ENCODE measurements at regions not wholly inside any gene's neighbourhood (a gene's known extent, or its start where the extent isn't known, plus 50 kb on each side); places are given as distances from the start of the nearest gene placed in this dataset.

DNA sequence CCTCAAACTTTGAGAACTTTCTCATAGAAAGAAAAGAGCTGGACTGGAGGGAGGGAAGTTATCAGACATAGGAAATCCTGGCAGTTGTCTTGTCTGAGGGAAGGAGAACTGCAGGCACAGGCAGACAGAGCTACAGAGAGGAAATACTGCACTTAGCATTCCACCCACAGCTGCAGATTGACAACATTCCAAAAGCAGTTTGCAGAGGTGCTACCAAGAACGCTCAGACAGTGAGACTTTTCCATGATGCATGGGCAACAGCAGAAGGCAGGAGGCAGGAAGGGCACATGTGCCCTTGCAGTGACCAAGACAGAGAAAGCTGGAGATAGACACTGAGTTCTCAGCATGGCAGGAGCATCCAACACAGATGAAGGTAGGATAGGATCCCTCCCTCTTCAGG, 327.5 kb upstream of the ZNF462 start:
- H3K9me3 ChIP-seq (ENCODE audit: insufficient read depth in 2 of 2, low read depth in 1 of 2, low read length in 1 of 2), result no peaks in the 10 kb centered on the region
- FAIRE-seq, result no peak

More for the DNA sequence above, 327.5 kb upstream of the ZNF462 start:
- H2BK120ac ChIP-seq (replicated peaks; ENCODE audit: low read depth, low read length), result no peak overlapping the region
- H3K27ac ChIP-seq (ENCODE audit: low read depth, low read length), result no peak overlapping the region
- H2BK20ac ChIP-seq (ENCODE audit: low read length), result no peak overlapping the region
- H3K79me1 ChIP-seq (ENCODE audit: low read depth, low read length), result no peaks in the 10 kb centered on the region
- no peaks in the 10 kb centered on the region for H3K23me2 ChIP-seq (ENCODE audit: low read depth, low read length)
- H2BK5ac ChIP-seq (ENCODE audit: low read depth, low read length), result no peak overlapping the region
- no peaks in the 10 kb centered on the region for H3K27me3 ChIP-seq (replicated peaks in 1 of 4; ENCODE audit: control insufficient read depth in 3 of 4, extremely low read depth in 1 of 4, insufficient read depth in 3 of 4, low read length in 3 of 4)
- H3K56ac ChIP-seq (replicated peaks; ENCODE audit: insufficient read length, low read depth, low read length), result no peak overlapping the region
- H2BK12ac ChIP-seq (ENCODE audit: low read depth, low read length), result no peak overlapping the region
- H3K36me3 ChIP-seq (ENCODE audit: control insufficient read depth in 2 of 4, insufficient read depth in 4 of 4, low read length in 3 of 4), result no peaks in the 10 kb centered on the region
- H4K5ac ChIP-seq (ENCODE audit: insufficient read length, low read depth, low read length), result no peak overlapping the region
- DNase-seq (ENCODE audit: low read depth in 1 of 2, low spot score in 2 of 2), result no peak
- H3K9ac ChIP-seq (replicated peaks in 1 of 4; ENCODE audit: extremely low read depth in 1 of 4, low read depth in 3 of 4, low read length in 3 of 4), result no peak overlapping the region
- H3K79me2 ChIP-seq (ENCODE audit: control insufficient read depth in 1 of 2, insufficient read depth in 2 of 2, low read length in 2 of 2), result no peaks in the 10 kb centered on the region
- H3K4me2 ChIP-seq (ENCODE audit: insufficient read depth in 1 of 2, low read depth in 2 of 2, low read length in 2 of 2), result no peak overlapping the region
- no peak overlapping the region for H4K8ac ChIP-seq (ENCODE audit: extremely low read depth, insufficient read depth, low read length)
- no peak overlapping the region for H2AK5ac ChIP-seq (ENCODE audit: low read depth, low read length)
- H3K4ac ChIP-seq (replicated peaks; ENCODE audit: insufficient read length, low read depth, low read length), result no peak overlapping the region
- no peak overlapping the region for H2BK15ac ChIP-seq (ENCODE audit: low read length)
- TF ChIP-seq SP1 (IDR thresholded peaks at IDR 0.05; ENCODE audit: low read depth, low read length) (no peak), YY1 (IDR thresholded peaks at IDR 0.05; ENCODE audit: low read depth, low read length) (no peak), NANOG (IDR thresholded peaks at IDR 0.05; ENCODE audit: insufficient read depth, low read depth, low read length, poor library complexity, severe bottlenecking) (no peak), SP2 (IDR thresholded peaks at IDR 0.05; ENCODE audit: low read length) (no peak), POU5F1 (IDR thresholded peaks at IDR 0.05; ENCODE audit: low read depth, low read length) (no peak), GABPA (IDR thresholded peaks at IDR 0.05; ENCODE audit: borderline replicate concordance, insufficient read depth, low read length) (no peak), NRF1 (IDR thresholded peaks at IDR 0.05; ENCODE audit: low read depth, low read length) (no peak), GTF2F1 (IDR thresholded peaks at IDR 0.05; ENCODE audit: borderline replicate concordance, low read depth, low read length) (no peak), TCF12 (IDR thresholded peaks at IDR 0.05; ENCODE audit: low read depth, low read length) (no peak), SAP30 (IDR thresholded peaks at IDR 0.05; ENCODE audit: insufficient read depth, insufficient replicate concordance, low read length) (no peak), POLR2AphosphoS5 (IDR thresholded peaks at IDR 0.05; ENCODE audit: low read depth, low read length) (no peak)
- TF ChIP-seq, protein P1, sequence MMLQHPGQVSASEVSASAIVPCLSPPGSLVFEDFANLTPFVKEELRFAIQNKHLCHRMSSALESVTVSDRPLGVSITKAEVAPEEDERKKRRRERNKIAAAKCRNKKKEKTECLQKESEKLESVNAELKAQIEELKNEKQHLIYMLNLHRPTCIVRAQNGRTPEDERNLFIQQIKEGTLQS (IDR thresholded peaks at IDR 0.05; ENCODE audit: insufficient read depth, low read depth, low read length), result no peak
- TF ChIP-seq, protein P2, sequence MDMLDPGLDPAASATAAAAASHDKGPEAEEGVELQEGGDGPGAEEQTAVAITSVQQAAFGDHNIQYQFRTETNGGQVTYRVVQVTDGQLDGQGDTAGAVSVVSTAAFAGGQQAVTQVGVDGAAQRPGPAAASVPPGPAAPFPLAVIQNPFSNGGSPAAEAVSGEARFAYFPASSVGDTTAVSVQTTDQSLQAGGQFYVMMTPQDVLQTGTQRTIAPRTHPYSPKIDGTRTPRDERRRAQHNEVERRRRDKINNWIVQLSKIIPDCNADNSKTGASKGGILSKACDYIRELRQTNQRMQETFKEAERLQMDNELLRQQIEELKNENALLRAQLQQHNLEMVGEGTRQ (IDR thresholded peaks at IDR 0.05; ENCODE audit: low read length), result no peak
- no peaks in the 10 kb centered on the region for H4K20me1 ChIP-seq (replicated peaks in 1 of 2; ENCODE audit: control insufficient read depth in 1 of 2, insufficient read depth in 2 of 2, low read length in 2 of 2)
- 90% methylated on average over 1 of the region's 1 CpG; no CpG with 5 or more reads in 1 of the 2 experiments for WGBS, 2 experiments (ENCODE audit: extremely low coverage in 1 of 2, insufficient coverage in 1 of 2, insufficient read length in 1 of 2, insufficient replicate concordance in 2 of 2, low coverage in 1 of 2, low lambda C conversion rate in 2 of 2, missing lambda C conversion rate in 1 of 2)
- H3K4me1 ChIP-seq (replicated peaks in 1 of 4; ENCODE audit: control insufficient read depth in 3 of 4, insufficient read depth in 4 of 4, low read length in 3 of 4), result no peaks in the 10 kb centered on the region
- ChIA-PET POLR2A (ENCODE audit: partially characterized antibody) (interaction anchor here (2.0 kb wide), 1 partner anchor 327 kb away, joined by 4 read pairs; no protein-coding TSS in a partner anchor), CTCF (ENCODE audit: partially characterized antibody) (interaction anchor here (0.6 to 1.2 kb wide), 2 partner anchors 10 to 364 kb away, joined by 3 read pairs; no protein-coding TSS in a partner anchor)
- no peak overlapping the region for H3K4me3 ChIP-seq (ENCODE audit: extremely low read depth in 1 of 4, insufficient read depth in 2 of 4, low read depth in 3 of 4, low read length in 4 of 4)
- H3K14ac ChIP-seq (ENCODE audit: insufficient read length), result no peak overlapping the region
- H3K23ac ChIP-seq (ENCODE audit: insufficient read length), result no peak overlapping the region
- no peak overlapping the region for H4K91ac ChIP-seq (replicated peaks; ENCODE audit: insufficient read length, low read length)
- H3K18ac ChIP-seq (ENCODE audit: extremely low read depth, low read length), result no peak overlapping the region
- H2AFZ ChIP-seq (ENCODE audit: low read length), result peak overlapping the region; percentile 62; the same call in 1 of the 2 replicates

All from H1 (cell line).